Mesenchymal stem cell (in vitro differentiated cells and primary cell): ENCODE measurements at regions not wholly inside any gene's neighbourhood (a gene's known extent, or its start where the extent isn't known, plus 50 kb on each side); places are given as distances from the start of the nearest gene placed in this dataset.

ENCODE experiments used
- DNase-seq: peaks from one replicate; pipeline ENCODE4 v3.0.0-alpha.2; 2013
- H2AFZ ChIP-seq: one replicate; pipeline ENCODE4 v1.6.1; 2013; ENCODE audit warnings: low read depth, mild to moderate bottlenecking, control low read depth, inconsistent platforms, low read length, moderate library complexity
- H2AK5ac ChIP-seq: 2 replicates; pipeline ENCODE4 v1.6.1; 2013; ENCODE audit warnings: low read length, moderate library complexity, mild to moderate bottlenecking, inconsistent platforms; ENCODE audit not compliant: severe bottlenecking
- H2BK120ac ChIP-seq: one replicate; pipeline ENCODE4 v1.6.1; 2013; ENCODE audit warnings: low read depth, mild to moderate bottlenecking, inconsistent platforms, low read length, moderate library complexity
- H2BK12ac ChIP-seq, 2 experiments: one replicate each; pipeline ENCODE4 v1.6.1; 2013; ENCODE audit warnings: inconsistent platforms in 2 of 2, low read length in 2 of 2, mild to moderate bottlenecking in 2 of 2, moderate library complexity in 2 of 2, control low read depth in 1 of 2
- H2BK15ac ChIP-seq: one replicate; pipeline ENCODE4 v1.6.1; 2013; ENCODE audit warnings: mild to moderate bottlenecking, low read depth, inconsistent platforms; ENCODE audit not compliant: poor library complexity, severe bottlenecking
- H2BK5ac ChIP-seq: 2 replicates; pipeline ENCODE4 v1.6.1; 2013; ENCODE audit warnings: low read depth, mild to moderate bottlenecking, low read length, control low read depth, inconsistent platforms; ENCODE audit not compliant: poor library complexity, severe bottlenecking
- H3K14ac ChIP-seq, 2 experiments: one replicate each; pipeline ENCODE4 v1.6.1; 2013; ENCODE audit warnings: inconsistent platforms in 2 of 2, low read length in 2 of 2, control low read depth in 1 of 2, mild to moderate bottlenecking in 1 of 2, moderate library complexity in 1 of 2
- H3K18ac ChIP-seq, 2 experiments: one replicate each; pipeline ENCODE4 v1.6.1; 2013; ENCODE audit warnings: inconsistent platforms in 2 of 2, low read length in 2 of 2, control low read depth in 1 of 2, low read depth in 1 of 2, mild to moderate bottlenecking in 1 of 2
- H3K23ac ChIP-seq, 2 experiments: one replicate each; pipeline ENCODE4 v1.6.1; 2013; ENCODE audit warnings: inconsistent platforms in 2 of 2, low read length in 2 of 2, mild to moderate bottlenecking in 2 of 2, moderate library complexity in 2 of 2, control low read depth in 1 of 2
- H3K27ac ChIP-seq: 2 replicates; pipeline ENCODE4 v1.5.1; 2013; ENCODE audit warnings: mild to moderate bottlenecking, moderate library complexity, low read length, control low read depth, inconsistent platforms; ENCODE audit not compliant: poor library complexity, severe bottlenecking
- H3K27me3 ChIP-seq, 2 experiments: 2 replicates each; pipeline versions ENCODE4 v1.6.1 to v1.7.0; 2013; ENCODE audit warnings: low read length in 2 of 2, mild to moderate bottlenecking in 2 of 2, moderate library complexity in 2 of 2, control low read depth in 1 of 2, inconsistent platforms in 1 of 2; ENCODE audit not compliant: control insufficient read depth in 1 of 2, insufficient read depth in 1 of 2
- H3K36me3 ChIP-seq, 2 experiments: 2 replicates each; pipeline versions ENCODE4 v1.6.1 to v1.7.0; 2013; ENCODE audit warnings: low read length in 2 of 2, control low read depth in 1 of 2, inconsistent platforms in 1 of 2, low read depth in 1 of 2, mild to moderate bottlenecking in 1 of 2; ENCODE audit not compliant: insufficient read depth in 2 of 2, control insufficient read depth in 1 of 2
- H3K4ac ChIP-seq, 2 experiments: one replicate each; pipeline ENCODE4 v1.6.1; 2013; ENCODE audit warnings: inconsistent platforms in 2 of 2, low read length in 2 of 2, mild to moderate bottlenecking in 2 of 2, moderate library complexity in 2 of 2, control low read depth in 1 of 2, low read depth in 1 of 2
- H3K4me1 ChIP-seq: 2 replicates; pipeline ENCODE4 v1.6.1; 2013; ENCODE audit warnings: low read depth, low read length, control low read depth; ENCODE audit not compliant: control insufficient read depth, insufficient read depth
- H3K4me2 ChIP-seq: 2 replicates; pipeline ENCODE4 v1.6.1; 2013; ENCODE audit warnings: low read length, mild to moderate bottlenecking, inconsistent platforms; ENCODE audit not compliant: poor library complexity, severe bottlenecking
- H3K4me3 ChIP-seq, 2 experiments: 2 replicates each; pipeline versions ENCODE4 v1.5.1 to v1.7.0; 2013; ENCODE audit warnings: low read length in 2 of 2, mild to moderate bottlenecking in 2 of 2, control low read depth in 1 of 2, low read depth in 1 of 2; ENCODE audit not compliant: insufficient read depth in 1 of 2
- H3K79me1 ChIP-seq: replicated peaks from 2 replicates; pipeline ENCODE4 v1.6.1; 2013; ENCODE audit warnings: mild to moderate bottlenecking, control low read depth, low read length, inconsistent platforms; ENCODE audit not compliant: poor library complexity, severe bottlenecking
- H3K9ac ChIP-seq: 2 replicates; pipeline ENCODE4 v1.7.0; 2013; ENCODE audit warnings: mild to moderate bottlenecking, low read length, moderate library complexity
- H3K9me3 ChIP-seq: 2 replicates; pipeline ENCODE4 v1.7.0; 2013; ENCODE audit warnings: mild to moderate bottlenecking, low read length; ENCODE audit not compliant: control insufficient read depth
- H4K8ac ChIP-seq: one replicate; pipeline ENCODE4 v1.6.1; 2013; ENCODE audit warnings: inconsistent platforms, mild to moderate bottlenecking, low read length, moderate library complexity
- H4K91ac ChIP-seq: one replicate; pipeline ENCODE4 v1.6.1; 2013; ENCODE audit warnings: mild to moderate bottlenecking, low read length, inconsistent platforms
- WGBS: methylation state at CpG from one replicate; pipeline ENCODE4 v1.1.7; 2013; ENCODE audit warnings: mixed read lengths; 5-methylcytosine and 5-hydroxymethylcytosine counted together

DNA sequence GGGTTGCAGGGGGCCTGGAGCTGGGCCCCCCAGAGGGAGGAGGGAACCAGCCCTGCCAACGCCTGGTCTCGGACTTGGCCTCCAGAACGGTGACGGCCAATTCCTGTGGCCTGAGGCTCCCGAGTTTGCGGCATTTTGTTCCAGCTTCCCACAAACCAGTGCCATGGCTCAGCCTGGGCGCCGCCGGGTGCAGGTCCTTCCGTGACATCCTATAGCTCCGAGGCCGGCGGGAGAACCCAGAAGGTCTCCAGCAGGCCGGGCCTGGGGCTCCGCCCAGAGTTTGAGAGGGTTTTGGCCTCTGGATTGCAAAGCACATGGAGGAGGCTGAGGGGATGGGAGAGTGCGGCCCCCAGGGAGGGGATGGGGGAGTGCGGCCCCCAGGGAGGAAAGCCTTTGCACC is 92.6 kb downstream of the UNCX start:
- no peaks in the 10 kb centered on the region for H3K79me1 ChIP-seq
- H3K4me2 ChIP-seq = no peak overlapping the region
- H3K27me3 ChIP-seq = peaks cover 27 to 72% of the 10 kb centered on the region in 2 experiments
- no peak overlapping the region for H4K91ac ChIP-seq
- H2BK15ac ChIP-seq = no peak overlapping the region
- H3K27ac ChIP-seq = no peak overlapping the region
- H4K8ac ChIP-seq = no peak overlapping the region
- no peaks in the 10 kb centered on the region for H3K4me1 ChIP-seq
- H2BK12ac ChIP-seq = no peak overlapping the region
- no peak overlapping the region for H2AK5ac ChIP-seq
- H3K9me3 ChIP-seq = no peaks in the 10 kb centered on the region
- no peak overlapping the region for H2BK5ac ChIP-seq
- H3K9ac ChIP-seq = no peak overlapping the region
- H3K18ac ChIP-seq = no peak overlapping the region
- H3K23ac ChIP-seq = no peak overlapping the region
- no peak overlapping the region for H3K4ac ChIP-seq
- H2BK120ac ChIP-seq = no peak overlapping the region
- no peak for DNase-seq
- H3K14ac ChIP-seq = no peak overlapping the region
- 92% methylated on average over 17 of the region's 17 CpGs for WGBS
- no peaks in the 10 kb centered on the region for H3K36me3 ChIP-seq
- no peak overlapping the region for H2AFZ ChIP-seq
- H3K4me3 ChIP-seq = no peak overlapping the region

DNA sequence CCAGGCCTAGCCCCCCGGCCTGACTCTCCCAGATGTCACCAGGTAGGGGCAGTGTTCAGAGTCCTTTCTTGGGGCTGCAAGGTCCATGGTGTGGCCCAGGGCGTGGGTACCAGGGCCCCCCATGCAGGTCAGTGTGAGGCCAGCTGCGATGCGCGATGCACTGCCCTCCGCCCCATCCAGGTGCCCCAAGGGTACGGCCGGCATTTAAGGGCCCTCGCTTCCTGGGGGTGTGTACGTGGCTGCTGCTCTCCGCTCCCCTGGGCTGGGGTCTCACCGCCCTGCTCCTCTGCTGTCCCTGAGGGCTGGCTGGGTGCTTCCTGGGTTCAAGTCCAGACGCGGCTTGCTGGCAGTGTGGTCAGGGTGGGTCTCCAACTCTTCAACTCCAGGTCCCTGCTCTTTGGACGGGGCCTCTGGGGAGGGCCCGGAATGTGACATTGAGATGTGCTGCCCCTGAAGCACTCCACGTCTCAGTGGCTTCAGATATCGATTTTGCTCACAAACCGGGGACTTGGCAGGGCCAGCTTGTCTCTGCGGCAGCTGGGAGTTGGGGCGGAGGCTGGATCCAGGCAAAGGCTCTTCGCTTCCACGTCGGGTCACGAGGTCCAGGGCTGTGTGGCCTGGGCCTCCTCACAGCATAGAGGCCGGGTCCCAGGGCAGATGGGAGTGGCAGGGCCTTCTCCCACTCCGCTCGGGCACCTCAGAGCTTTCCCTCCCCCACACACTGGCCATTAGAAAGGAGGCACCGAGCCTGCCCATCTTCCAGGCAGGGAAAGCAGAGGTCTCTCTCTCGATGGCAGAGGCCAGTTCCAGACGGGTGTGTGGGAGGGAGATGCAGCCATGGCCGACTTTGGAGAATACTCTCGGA is 93.2 kb downstream of the UNCX start:
- Histone ChIP-seq H3K27me3 (peaks cover 30 to 72% of the 10 kb centered on the region in 2 experiments), H4K91ac (no peak overlapping the region), H2BK12ac (no peak overlapping the region), H3K79me1 (no peaks in the 10 kb centered on the region), H3K9me3 (no peaks in the 10 kb centered on the region), H3K14ac (no peak overlapping the region), H3K4me2 (no peak overlapping the region), H2AFZ (no peak overlapping the region), H3K18ac (no peak overlapping the region), H3K4me1 (no peaks in the 10 kb centered on the region), H2BK120ac (no peak overlapping the region), H2BK15ac (no peak overlapping the region), H3K9ac (no peak overlapping the region), H3K23ac (peak overlapping the region in 1 of 2 experiments; percentile 42), H4K8ac (no peak overlapping the region), H2BK5ac (no peak overlapping the region), H2AK5ac (no peak overlapping the region), H3K4ac (no peak overlapping the region), H3K36me3 (no peaks in the 10 kb centered on the region), H3K4me3 (no peak overlapping the region), H3K27ac (no peak overlapping the region)
- 93% methylated on average over 31 of the region's 33 CpGs for WGBS
- DNase-seq = no peak

DNA sequence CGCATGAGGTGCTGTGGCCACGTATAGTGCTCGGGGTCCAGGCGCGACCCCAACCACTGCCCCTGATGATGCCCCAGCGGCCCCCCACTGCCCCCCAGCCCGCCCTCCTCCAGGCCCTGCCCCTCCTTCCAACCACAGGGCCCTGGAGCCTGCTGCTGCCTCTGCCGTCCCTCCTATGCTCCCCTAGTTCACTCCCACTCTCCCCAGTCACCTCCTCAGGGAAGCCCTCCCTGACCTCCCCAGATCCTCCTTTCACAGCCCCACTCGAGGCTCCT is 93.8 kb downstream of the UNCX start:
- Histone ChIP-seq H3K14ac (no peak overlapping the region), H2BK12ac (no peak overlapping the region), H3K9ac (no peak overlapping the region), H2AFZ (no peak overlapping the region), H3K4ac (no peak overlapping the region), H2BK15ac (no peak overlapping the region), H2BK120ac (no peak overlapping the region), H3K9me3 (no peaks in the 10 kb centered on the region), H3K36me3 (no peaks in the 10 kb centered on the region), H3K23ac (no peak overlapping the region), H3K4me3 (no peak overlapping the region), H2BK5ac (no peak overlapping the region), H3K18ac (no peak overlapping the region), H3K79me1 (no peaks in the 10 kb centered on the region), H3K4me2 (no peak overlapping the region), H4K91ac (no peak overlapping the region), H4K8ac (no peak overlapping the region), H3K4me1 (no peaks in the 10 kb centered on the region), H3K27ac (no peak overlapping the region), H3K27me3 (peaks cover 33 to 71% of the 10 kb centered on the region in 2 experiments), H2AK5ac (no peak overlapping the region)
- 78% methylated on average over 9 of the region's 9 CpGs for WGBS
- no peak for DNase-seq

DNA sequence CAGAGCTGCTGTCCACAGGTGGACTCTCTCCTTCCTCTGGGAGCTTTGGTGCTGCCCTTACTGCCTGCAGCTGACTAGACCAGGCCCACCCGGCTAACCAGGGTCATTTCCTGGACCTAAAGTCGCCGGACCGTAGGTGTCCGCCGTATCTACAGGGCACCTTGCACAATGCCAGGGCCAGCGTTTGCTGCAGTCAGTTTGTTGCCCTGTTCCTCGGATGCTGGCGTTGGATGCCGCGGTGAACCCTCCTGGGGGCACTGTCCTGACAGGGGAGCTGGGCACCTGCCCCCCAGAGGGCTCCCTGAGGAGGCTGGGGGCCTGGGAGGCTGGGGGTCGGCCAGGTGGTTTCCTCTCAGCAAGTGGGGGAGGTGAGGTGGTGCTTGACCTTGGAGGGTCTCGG is 96.6 kb downstream of the UNCX start:
- Histone ChIP-seq H4K8ac (no peak overlapping the region), H2BK15ac (no peak overlapping the region), H3K27ac (no peak overlapping the region), H3K9me3 (no peaks in the 10 kb centered on the region), H3K4me2 (no peak overlapping the region), H3K9ac (no peak overlapping the region), H3K27me3 (peaks cover 29 to 61% of the 10 kb centered on the region in 2 experiments), H2BK12ac (no peak overlapping the region), H3K36me3 (no peaks in the 10 kb centered on the region), H3K23ac (no peak overlapping the region), H2BK5ac (no peak overlapping the region), H3K4ac (no peak overlapping the region), H3K4me3 (no peak overlapping the region), H3K4me1 (no peaks in the 10 kb centered on the region), H4K91ac (no peak overlapping the region), H2AK5ac (no peak overlapping the region), H2BK120ac (no peak overlapping the region), H2AFZ (no peak overlapping the region), H3K14ac (no peak overlapping the region), H3K79me1 (no peaks in the 10 kb centered on the region), H3K18ac (no peak overlapping the region)
- 89% methylated on average over 13 of the region's 13 CpGs for WGBS
- DNase-seq = no peak
